ENCODE measurements at regions not wholly inside any gene's neighbourhood (a gene's known extent, or its start where the extent isn't known, plus 50 kb on each side); places are given as distances from the start of the nearest gene placed in this dataset.

DNA sequence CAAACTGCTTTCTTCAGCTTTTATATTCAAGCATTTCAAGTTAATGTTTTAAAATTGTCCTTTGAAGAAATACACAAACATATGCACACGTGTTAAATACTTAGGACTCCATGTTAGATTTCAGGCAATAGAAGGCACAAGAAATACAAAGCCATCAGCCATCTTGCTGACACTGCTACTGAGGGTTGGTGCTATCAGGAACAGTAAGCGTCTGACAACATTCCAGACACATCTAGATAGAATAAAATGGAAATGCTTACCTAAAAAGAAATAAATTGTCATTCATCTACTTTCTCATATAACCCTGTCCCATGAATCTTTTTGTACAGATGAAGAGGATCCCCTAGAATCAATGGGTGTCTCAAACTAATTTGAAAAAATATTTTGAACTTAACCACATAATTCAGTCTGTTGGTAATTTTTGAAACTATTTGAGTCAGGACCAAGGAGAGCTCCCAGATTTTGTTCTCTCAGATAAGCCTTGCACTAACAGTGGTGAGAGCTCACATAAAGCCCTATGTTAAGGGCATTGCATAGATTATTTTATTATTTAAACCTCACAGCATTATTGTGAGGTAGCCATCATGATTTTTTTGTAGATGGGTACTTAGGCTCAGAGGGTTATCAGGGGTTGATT is 631.1 kb upstream of the POU3F2 start:
- TF ChIP-seq, protein P1, sequence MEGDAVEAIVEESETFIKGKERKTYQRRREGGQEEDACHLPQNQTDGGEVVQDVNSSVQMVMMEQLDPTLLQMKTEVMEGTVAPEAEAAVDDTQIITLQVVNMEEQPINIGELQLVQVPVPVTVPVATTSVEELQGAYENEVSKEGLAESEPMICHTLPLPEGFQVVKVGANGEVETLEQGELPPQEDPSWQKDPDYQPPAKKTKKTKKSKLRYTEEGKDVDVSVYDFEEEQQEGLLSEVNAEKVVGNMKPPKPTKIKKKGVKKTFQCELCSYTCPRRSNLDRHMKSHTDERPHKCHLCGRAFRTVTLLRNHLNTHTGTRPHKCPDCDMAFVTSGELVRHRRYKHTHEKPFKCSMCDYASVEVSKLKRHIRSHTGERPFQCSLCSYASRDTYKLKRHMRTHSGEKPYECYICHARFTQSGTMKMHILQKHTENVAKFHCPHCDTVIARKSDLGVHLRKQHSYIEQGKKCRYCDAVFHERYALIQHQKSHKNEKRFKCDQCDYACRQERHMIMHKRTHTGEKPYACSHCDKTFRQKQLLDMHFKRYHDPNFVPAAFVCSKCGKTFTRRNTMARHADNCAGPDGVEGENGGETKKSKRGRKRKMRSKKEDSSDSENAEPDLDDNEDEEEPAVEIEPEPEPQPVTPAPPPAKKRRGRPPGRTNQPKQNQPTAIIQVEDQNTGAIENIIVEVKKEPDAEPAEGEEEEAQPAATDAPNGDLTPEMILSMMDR (IDR thresholded peaks at IDR 0.05) = no peak
- TF ChIP-seq POLR2A (IDR thresholded peaks at IDR 0.05) = no peak
